ENCODE measurements at regions not wholly inside any gene's neighbourhood (a gene's known extent, or its start where the extent isn't known, plus 50 kb on each side); places are given as distances from the start of the nearest gene placed in this dataset.

DNA sequence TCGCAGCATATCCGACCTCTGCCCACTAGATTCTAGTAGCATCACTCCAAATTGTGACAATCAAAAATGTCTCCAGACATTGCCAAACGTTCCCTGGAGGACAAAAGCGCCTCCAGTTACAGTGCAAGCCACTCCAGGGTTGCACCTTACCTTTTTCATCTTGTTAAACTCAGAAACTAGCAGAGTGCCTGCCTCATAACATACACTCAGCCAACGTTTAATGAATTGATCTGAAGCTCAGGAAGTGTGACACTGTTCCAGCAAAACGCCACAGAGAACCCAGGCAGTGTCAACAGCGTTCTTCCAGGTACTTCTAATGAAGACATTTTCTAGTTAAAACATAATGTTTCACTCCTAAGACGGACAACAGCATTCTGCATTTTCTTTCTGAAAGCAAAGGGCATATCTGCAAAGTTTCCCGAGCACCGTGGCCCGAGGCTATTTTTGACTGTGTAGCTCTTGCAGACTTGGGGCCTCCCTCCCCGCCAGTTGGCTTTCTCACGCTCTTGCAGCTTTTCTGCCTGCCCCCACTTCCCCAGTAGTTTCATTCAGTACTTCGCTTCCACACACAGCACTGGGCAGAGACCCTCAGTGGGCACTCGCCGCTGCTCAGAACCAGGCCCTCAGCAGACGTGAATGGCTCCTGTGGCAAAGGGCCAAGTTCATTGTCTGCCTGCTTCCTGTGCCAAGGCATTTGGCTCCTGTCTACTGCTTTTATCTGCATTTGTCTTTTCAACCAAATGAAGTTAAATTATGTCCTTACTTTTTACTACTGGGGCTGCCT is 133.4 kb upstream of the TTC29 start:
- no peak overlapping the region for H3K4me3 ChIP-seq (ENCODE audit: low read depth, low read length)
- TF ChIP-seq, protein P1, sequence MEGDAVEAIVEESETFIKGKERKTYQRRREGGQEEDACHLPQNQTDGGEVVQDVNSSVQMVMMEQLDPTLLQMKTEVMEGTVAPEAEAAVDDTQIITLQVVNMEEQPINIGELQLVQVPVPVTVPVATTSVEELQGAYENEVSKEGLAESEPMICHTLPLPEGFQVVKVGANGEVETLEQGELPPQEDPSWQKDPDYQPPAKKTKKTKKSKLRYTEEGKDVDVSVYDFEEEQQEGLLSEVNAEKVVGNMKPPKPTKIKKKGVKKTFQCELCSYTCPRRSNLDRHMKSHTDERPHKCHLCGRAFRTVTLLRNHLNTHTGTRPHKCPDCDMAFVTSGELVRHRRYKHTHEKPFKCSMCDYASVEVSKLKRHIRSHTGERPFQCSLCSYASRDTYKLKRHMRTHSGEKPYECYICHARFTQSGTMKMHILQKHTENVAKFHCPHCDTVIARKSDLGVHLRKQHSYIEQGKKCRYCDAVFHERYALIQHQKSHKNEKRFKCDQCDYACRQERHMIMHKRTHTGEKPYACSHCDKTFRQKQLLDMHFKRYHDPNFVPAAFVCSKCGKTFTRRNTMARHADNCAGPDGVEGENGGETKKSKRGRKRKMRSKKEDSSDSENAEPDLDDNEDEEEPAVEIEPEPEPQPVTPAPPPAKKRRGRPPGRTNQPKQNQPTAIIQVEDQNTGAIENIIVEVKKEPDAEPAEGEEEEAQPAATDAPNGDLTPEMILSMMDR (IDR thresholded peaks at IDR 0.05; ENCODE audit: borderline replicate concordance, insufficient read depth, low read depth, low read length): no peak

GRCh38 chr4:147084861-147085260 is 139.2 kb upstream of the TTC29 start:
- TF ChIP-seq, protein P1 (IDR thresholded peaks at IDR 0.05; ENCODE audit: borderline replicate concordance, insufficient read depth, low read depth, low read length): no peak
- no peak overlapping the region for H3K4me3 ChIP-seq (ENCODE audit: low read depth, low read length)

DNA sequence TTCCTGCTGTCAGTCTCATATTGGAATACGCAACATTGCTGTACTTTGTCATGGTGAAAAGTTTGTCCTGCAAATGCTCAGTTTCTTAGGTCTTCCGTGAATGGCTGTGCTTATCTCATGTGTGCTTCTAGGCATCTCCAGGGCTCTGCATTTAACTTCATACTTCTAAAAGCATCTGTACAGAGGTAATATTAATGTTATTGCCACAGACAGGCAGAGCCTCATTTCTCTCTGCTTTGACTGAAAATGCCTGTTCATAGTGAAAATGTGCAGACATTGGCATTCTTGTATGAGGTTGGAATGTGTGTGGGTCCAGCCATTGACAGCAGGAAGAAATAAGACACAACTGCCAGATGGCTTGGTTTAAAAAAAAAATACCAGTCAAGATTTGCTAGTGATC is 140.1 kb upstream of the TTC29 start:
- TF ChIP-seq, protein P1 (IDR thresholded peaks at IDR 0.05; ENCODE audit: borderline replicate concordance, insufficient read depth, low read depth, low read length): no peak
- no peak overlapping the region for H3K4me3 ChIP-seq (ENCODE audit: low read depth, low read length)

GRCh38 chr4:147088146-147088545 is 142.5 kb upstream of the TTC29 start:
- TF ChIP-seq, protein P1 (IDR thresholded peaks at IDR 0.05; ENCODE audit: borderline replicate concordance, insufficient read depth, low read depth, low read length): no peak
- H3K4me3 ChIP-seq (ENCODE audit: low read depth, low read length): no peak overlapping the region

GRCh38 chr4:147090486-147090885 is 144.8 kb upstream of the TTC29 start:
- no peak overlapping the region for H3K4me3 ChIP-seq (ENCODE audit: low read depth, low read length)
- TF ChIP-seq, protein P1 (IDR thresholded peaks at IDR 0.05; ENCODE audit: borderline replicate concordance, insufficient read depth, low read depth, low read length): no peak

DNA sequence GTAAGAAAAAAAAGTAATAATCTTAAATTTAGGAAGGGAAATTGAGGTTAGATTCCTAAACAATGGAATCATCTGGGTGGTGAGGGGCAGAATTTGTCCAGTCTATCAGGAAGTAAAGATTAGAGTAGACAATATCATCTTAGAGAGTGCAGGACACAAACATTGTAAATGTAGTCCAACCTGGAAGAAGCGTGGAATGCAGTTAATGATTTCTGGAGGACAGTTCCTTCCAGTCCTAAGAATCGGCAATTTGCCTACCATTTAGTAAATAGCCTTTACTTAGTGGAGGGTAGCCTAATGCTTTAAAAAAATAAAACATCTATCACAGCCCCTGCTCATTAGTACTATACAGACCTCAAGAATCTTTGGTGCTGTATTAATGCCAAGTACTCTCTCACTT is 147.5 kb upstream of the TTC29 start:
- TF ChIP-seq, protein P1 (IDR thresholded peaks at IDR 0.05; ENCODE audit: borderline replicate concordance, insufficient read depth, low read depth, low read length): no peak
- H3K4me3 ChIP-seq (ENCODE audit: low read depth, low read length): no peak overlapping the region

DNA sequence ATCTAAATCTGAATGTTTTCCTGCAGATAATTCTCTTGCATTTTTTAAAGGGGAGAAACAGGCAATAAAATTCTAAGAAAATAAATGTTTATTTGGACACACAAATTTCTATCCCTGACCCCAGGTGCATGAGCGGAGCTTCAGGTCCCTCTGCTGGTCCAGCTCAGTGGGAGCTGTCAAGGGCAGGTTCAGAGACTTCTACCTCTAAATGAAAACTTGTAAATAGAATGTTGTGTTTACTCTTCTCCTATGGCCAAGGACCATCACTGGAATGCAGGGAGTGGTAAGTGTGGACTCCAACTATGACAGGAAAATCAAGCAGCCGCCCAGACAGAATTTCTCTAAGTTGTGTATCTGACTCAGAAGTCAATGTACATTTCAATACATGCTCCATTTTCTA is 148.6 kb upstream of the TTC29 start:
- TF ChIP-seq, protein P1 (IDR thresholded peaks at IDR 0.05; ENCODE audit: borderline replicate concordance, insufficient read depth, low read depth, low read length): no peak
- no peak overlapping the region for H3K4me3 ChIP-seq (ENCODE audit: low read depth, low read length)

Measured in GM12875 (cell line).